ENCODE measurements at regions not wholly inside any gene's neighbourhood (a gene's known extent, or its start where the extent isn't known, plus 50 kb on each side); places are given as distances from the start of the nearest gene placed in this dataset.

DNA sequence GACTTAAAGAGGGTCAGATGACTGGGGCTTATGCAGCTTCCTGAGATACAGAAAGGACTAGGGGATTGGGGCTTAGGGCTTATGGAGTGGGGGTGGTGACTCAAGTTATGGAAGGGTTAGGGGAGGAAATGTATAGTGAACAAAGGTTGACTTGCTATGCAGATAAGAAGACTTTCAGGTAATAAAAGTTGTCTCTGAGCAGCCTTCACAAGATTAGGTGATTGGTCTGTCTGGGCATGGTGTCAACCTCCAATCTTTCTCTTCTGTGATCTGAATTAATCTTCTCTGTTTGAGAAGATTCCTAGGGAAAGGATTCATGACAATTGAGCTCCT, 436.5 kb downstream of the SIPA1L2 start:
- H3K9me3 ChIP-seq: no peaks in the 10 kb centered on the region
- no peaks in the 10 kb centered on the region for H3K4me1 ChIP-seq (ENCODE audit: control insufficient read depth in 1 of 2, insufficient read depth in 1 of 2, low read depth in 1 of 2, low read length in 1 of 2)
- peaks cover 9% of the 10 kb centered on the region for H3K27me3 ChIP-seq
- TF ChIP-seq, protein P1, sequence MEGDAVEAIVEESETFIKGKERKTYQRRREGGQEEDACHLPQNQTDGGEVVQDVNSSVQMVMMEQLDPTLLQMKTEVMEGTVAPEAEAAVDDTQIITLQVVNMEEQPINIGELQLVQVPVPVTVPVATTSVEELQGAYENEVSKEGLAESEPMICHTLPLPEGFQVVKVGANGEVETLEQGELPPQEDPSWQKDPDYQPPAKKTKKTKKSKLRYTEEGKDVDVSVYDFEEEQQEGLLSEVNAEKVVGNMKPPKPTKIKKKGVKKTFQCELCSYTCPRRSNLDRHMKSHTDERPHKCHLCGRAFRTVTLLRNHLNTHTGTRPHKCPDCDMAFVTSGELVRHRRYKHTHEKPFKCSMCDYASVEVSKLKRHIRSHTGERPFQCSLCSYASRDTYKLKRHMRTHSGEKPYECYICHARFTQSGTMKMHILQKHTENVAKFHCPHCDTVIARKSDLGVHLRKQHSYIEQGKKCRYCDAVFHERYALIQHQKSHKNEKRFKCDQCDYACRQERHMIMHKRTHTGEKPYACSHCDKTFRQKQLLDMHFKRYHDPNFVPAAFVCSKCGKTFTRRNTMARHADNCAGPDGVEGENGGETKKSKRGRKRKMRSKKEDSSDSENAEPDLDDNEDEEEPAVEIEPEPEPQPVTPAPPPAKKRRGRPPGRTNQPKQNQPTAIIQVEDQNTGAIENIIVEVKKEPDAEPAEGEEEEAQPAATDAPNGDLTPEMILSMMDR (IDR thresholded peaks at IDR 0.05): no peak
- H3K4me3 ChIP-seq (ENCODE audit: low read depth in 1 of 2, low read length in 1 of 2): no peak overlapping the region
- no peak overlapping the region for H3K27ac ChIP-seq
- no peaks in the 10 kb centered on the region for H3K36me3 ChIP-seq

DNA sequence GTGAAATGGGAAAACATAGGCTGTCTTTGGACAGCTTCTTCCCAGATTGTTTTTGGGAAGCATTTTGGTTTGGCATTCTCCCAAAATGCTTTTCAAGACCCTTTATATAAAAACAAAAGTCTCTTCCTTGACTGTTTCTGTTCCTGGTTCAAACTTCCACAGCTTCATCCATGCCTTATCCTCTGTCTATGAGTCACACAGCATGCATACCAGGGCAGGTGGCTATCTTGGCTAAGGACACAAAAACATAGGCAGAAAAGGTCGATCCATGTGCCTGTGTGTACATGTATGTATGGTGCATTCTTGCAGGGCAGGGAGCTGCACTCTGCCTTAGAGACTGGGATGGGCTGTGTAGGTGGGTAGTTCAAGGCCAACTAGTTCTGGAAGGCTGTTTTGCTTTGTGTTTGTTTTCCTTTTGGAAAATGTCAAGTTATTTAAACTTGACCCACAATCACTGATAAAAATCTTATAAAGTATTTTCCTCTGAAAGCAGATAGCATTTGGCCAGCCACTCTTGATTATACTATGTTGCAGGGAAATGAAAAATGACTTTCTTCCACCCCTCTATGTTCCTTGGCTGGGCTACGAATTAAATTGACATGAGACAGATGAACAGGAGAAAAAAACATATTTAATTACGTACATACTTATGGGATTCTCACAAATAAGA, 437.0 kb downstream of the SIPA1L2 start:
- Histone ChIP-seq H3K27me3 (peaks cover 9% of the 10 kb centered on the region), H3K4me3 (ENCODE audit: low read depth in 1 of 2, low read length in 1 of 2) (no peak overlapping the region), H3K4me1 (ENCODE audit: control insufficient read depth in 1 of 2, insufficient read depth in 1 of 2, low read depth in 1 of 2, low read length in 1 of 2) (no peaks in the 10 kb centered on the region), H3K27ac (no peak overlapping the region), H3K36me3 (no peaks in the 10 kb centered on the region), H3K9me3 (no peaks in the 10 kb centered on the region)
- TF ChIP-seq, protein P1 (IDR thresholded peaks at IDR 0.05): no peak

DNA sequence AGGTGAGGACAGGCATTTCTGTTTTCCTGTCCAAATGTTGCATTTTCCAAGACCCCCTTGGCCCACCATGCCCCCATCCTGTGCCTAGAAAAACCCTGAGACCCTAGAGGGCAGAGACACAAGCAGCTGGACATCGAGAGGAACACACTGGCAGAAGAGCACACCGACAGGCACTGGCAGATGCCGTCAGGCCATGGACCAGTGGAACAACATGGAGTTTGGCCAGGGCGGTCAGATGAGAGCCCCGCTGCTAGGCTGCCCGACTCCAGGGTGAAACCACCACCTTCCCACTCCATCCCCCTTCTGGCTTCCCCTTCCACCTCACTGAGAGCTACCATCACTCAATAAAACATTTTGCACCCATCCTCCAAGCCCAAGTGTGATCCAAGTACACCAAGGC, 438.4 kb downstream of the SIPA1L2 start:
- H3K27me3 ChIP-seq: peaks cover 9% of the 10 kb centered on the region
- TF ChIP-seq, protein P1 (IDR thresholded peaks at IDR 0.05): no peak
- no peaks in the 10 kb centered on the region for H3K9me3 ChIP-seq
- no peak overlapping the region for H3K27ac ChIP-seq
- no peaks in the 10 kb centered on the region for H3K36me3 ChIP-seq
- no peak overlapping the region for H3K4me3 ChIP-seq (ENCODE audit: low read depth in 1 of 2, low read length in 1 of 2)
- no peaks in the 10 kb centered on the region for H3K4me1 ChIP-seq (ENCODE audit: control insufficient read depth in 1 of 2, insufficient read depth in 1 of 2, low read depth in 1 of 2, low read length in 1 of 2)

DNA sequence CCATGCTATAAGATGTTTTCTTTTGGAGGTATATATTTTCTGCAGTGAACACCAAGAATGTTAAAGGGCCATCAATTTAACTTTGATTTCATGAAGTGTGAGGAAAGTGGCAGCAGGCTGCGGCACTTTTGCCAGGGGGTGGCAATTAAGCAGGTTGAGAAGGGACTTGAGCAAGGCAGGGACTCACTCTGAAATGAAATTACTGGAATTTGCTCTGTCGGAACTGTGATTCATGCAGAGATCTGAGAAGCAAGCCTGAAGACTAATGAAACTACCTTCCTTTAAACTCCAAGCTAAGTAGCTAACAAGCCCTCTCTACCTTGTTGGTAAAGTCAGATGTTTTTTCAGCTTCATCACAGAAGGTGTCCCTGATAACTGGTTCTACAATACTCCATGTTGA, 441.6 kb downstream of the SIPA1L2 start:
- H3K27ac ChIP-seq: no peak overlapping the region
- H3K9me3 ChIP-seq: no peaks in the 10 kb centered on the region
- TF ChIP-seq, protein P1 (IDR thresholded peaks at IDR 0.05): no peak
- peaks cover 9% of the 10 kb centered on the region for H3K27me3 ChIP-seq
- no peaks in the 10 kb centered on the region for H3K4me1 ChIP-seq (ENCODE audit: control insufficient read depth in 1 of 2, insufficient read depth in 1 of 2, low read depth in 1 of 2, low read length in 1 of 2)
- no peak overlapping the region for H3K4me3 ChIP-seq (ENCODE audit: low read depth in 1 of 2, low read length in 1 of 2)
- H3K36me3 ChIP-seq: no peaks in the 10 kb centered on the region

DNA sequence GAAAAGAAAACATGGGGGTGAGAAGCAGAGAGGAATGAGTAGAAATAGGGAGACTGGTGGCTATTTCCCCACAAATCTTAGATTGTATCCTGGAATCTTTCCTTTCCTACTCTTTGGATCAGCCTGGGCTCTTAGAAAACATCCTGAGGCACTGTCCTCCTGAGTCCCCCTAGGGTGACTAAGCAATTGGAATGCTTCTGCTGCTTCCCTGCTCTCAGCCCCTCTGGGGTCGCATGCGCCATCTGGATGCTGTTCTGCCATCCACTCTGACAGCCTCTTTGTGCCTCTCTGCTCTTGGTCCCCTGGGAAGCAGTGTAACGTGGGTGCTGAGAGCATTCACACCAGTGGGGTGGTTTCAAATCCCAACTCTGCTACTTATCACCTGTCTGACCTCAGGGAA, 443.0 kb downstream of the SIPA1L2 start:
- Histone ChIP-seq H3K27me3 (peaks cover 9% of the 10 kb centered on the region), H3K4me3 (ENCODE audit: low read depth in 1 of 2, low read length in 1 of 2) (no peak overlapping the region), H3K27ac (no peak overlapping the region), H3K9me3 (no peaks in the 10 kb centered on the region), H3K36me3 (no peaks in the 10 kb centered on the region), H3K4me1 (ENCODE audit: control insufficient read depth in 1 of 2, insufficient read depth in 1 of 2, low read depth in 1 of 2, low read length in 1 of 2) (no peaks in the 10 kb centered on the region)
- TF ChIP-seq, protein P1 (IDR thresholded peaks at IDR 0.05): no peak
